ENCODE measurements at regions not wholly inside any gene's neighbourhood (a gene's known extent, or its start where the extent isn't known, plus 50 kb on each side); places are given as distances from the start of the nearest gene placed in this dataset.

GRCh38 chr5:33339413-33339812 lies 101.4 kb upstream of the TARS1 start:
- H3K36me3 ChIP-seq (replicated peaks; ENCODE audit: low read depth, low read length) = no peaks in the 10 kb centered on the region
- H2AFZ ChIP-seq (ENCODE audit: low read depth, low read length) = no peak overlapping the region
- H3K79me2 ChIP-seq (ENCODE audit: low read length) = no peaks in the 10 kb centered on the region
- no peaks in the 10 kb centered on the region for H3K4me1 ChIP-seq (ENCODE audit: low read length)
- TF ChIP-seq, protein P1, sequence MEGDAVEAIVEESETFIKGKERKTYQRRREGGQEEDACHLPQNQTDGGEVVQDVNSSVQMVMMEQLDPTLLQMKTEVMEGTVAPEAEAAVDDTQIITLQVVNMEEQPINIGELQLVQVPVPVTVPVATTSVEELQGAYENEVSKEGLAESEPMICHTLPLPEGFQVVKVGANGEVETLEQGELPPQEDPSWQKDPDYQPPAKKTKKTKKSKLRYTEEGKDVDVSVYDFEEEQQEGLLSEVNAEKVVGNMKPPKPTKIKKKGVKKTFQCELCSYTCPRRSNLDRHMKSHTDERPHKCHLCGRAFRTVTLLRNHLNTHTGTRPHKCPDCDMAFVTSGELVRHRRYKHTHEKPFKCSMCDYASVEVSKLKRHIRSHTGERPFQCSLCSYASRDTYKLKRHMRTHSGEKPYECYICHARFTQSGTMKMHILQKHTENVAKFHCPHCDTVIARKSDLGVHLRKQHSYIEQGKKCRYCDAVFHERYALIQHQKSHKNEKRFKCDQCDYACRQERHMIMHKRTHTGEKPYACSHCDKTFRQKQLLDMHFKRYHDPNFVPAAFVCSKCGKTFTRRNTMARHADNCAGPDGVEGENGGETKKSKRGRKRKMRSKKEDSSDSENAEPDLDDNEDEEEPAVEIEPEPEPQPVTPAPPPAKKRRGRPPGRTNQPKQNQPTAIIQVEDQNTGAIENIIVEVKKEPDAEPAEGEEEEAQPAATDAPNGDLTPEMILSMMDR (IDR thresholded peaks at IDR 0.05; ENCODE audit: low read depth, low read length) = no peak
- no peak for TF ChIP-seq EZH2phosphoT487 (IDR thresholded peaks at IDR 0.05; ENCODE audit: low read depth)
- H3K27me3 ChIP-seq (ENCODE audit: low read depth, low read length) = no peaks in the 10 kb centered on the region
- H3K4me3 ChIP-seq (ENCODE audit: low read length) = no peak overlapping the region
- H3K4me2 ChIP-seq (ENCODE audit: low read length) = no peak overlapping the region
- no peak overlapping the region for H3K9ac ChIP-seq (ENCODE audit: low read length)
- H3K9me3 ChIP-seq (ENCODE audit: insufficient read depth, low read length) = no peaks in the 10 kb centered on the region
- H3K27ac ChIP-seq (ENCODE audit: low read length) = no peak overlapping the region
- no peaks in the 10 kb centered on the region for H4K20me1 ChIP-seq (ENCODE audit: insufficient read depth, low read length)

DNA sequence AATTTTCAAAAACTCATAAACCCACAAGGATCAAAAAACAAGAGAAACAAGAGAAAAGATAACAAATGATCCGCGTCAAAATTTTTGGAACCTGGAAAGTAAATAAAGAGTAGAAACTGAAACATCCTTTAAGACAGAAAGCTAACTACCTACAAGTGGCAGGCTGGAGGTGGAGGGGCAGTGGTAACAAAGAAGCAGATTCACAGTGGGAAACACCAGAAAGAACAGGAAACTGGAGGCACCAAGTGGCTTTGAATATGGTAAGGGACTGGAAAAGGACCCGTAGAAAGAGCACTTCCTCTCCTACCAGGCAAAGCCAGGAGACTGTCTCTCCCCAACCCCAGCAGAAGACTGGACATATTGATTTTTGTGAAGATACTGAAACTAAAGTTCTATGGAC lies 100.6 kb upstream of the TARS1 start:
- no peaks in the 10 kb centered on the region for H3K79me2 ChIP-seq (ENCODE audit: low read length)
- H3K9ac ChIP-seq (ENCODE audit: low read length) = no peak overlapping the region
- no peaks in the 10 kb centered on the region for H3K4me1 ChIP-seq (ENCODE audit: low read length)
- H3K4me3 ChIP-seq (ENCODE audit: low read length) = no peak overlapping the region
- H2AFZ ChIP-seq (ENCODE audit: low read depth, low read length) = no peak overlapping the region
- no peaks in the 10 kb centered on the region for H4K20me1 ChIP-seq (ENCODE audit: insufficient read depth, low read length)
- TF ChIP-seq, protein P1 (IDR thresholded peaks at IDR 0.05; ENCODE audit: low read depth, low read length) = no peak
- TF ChIP-seq EZH2phosphoT487 (IDR thresholded peaks at IDR 0.05; ENCODE audit: low read depth) = no peak
- no peaks in the 10 kb centered on the region for H3K36me3 ChIP-seq (replicated peaks; ENCODE audit: low read depth, low read length)
- no peaks in the 10 kb centered on the region for H3K27me3 ChIP-seq (ENCODE audit: low read depth, low read length)
- no peak overlapping the region for H3K4me2 ChIP-seq (ENCODE audit: low read length)
- no peaks in the 10 kb centered on the region for H3K9me3 ChIP-seq (ENCODE audit: insufficient read depth, low read length)
- H3K27ac ChIP-seq (ENCODE audit: low read length) = no peak overlapping the region

- H3K36me3 ChIP-seq (replicated peaks; ENCODE audit: low read depth, low read length) = no peaks in the 10 kb centered on the region
- H3K27ac ChIP-seq (ENCODE audit: low read length) = no peak overlapping the region
- no peaks in the 10 kb centered on the region for H3K79me2 ChIP-seq (ENCODE audit: low read length)
- no peaks in the 10 kb centered on the region for H4K20me1 ChIP-seq (ENCODE audit: insufficient read depth, low read length)
- H2AFZ ChIP-seq (ENCODE audit: low read depth, low read length) = no peak overlapping the region
- H3K27me3 ChIP-seq (ENCODE audit: low read depth, low read length) = no peaks in the 10 kb centered on the region
- peaks cover under 1% of the 10 kb centered on the region; the same call in 1 of the 2 replicates for H3K4me1 ChIP-seq (ENCODE audit: low read length)
- TF ChIP-seq, protein P1 (IDR thresholded peaks at IDR 0.05; ENCODE audit: low read depth, low read length) = no peak
- H3K4me3 ChIP-seq (ENCODE audit: low read length) = no peak overlapping the region
- H3K9ac ChIP-seq (ENCODE audit: low read length) = no peak overlapping the region
- H3K4me2 ChIP-seq (ENCODE audit: low read length) = no peak overlapping the region
- H3K9me3 ChIP-seq (ENCODE audit: insufficient read depth, low read length) = no peaks in the 10 kb centered on the region
These were observed 99.4 kb upstream of the TARS1 start for GRCh38 chr5:33341351-33341750.

GRCh38 chr5:33343676-33344327 lies 97.0 kb upstream of the TARS1 start:
- Histone ChIP-seq H3K9ac (ENCODE audit: low read length) (no peak overlapping the region), H3K79me2 (ENCODE audit: low read length) (no peaks in the 10 kb centered on the region), H3K4me3 (ENCODE audit: low read length) (no peak overlapping the region), H3K27ac (ENCODE audit: low read length) (no peak overlapping the region), H3K36me3 (replicated peaks; ENCODE audit: low read depth, low read length) (no peaks in the 10 kb centered on the region), H3K4me2 (ENCODE audit: low read length) (no peak overlapping the region), H4K20me1 (ENCODE audit: insufficient read depth, low read length) (no peaks in the 10 kb centered on the region), H3K4me1 (ENCODE audit: low read length) (peaks cover 7% of the 10 kb centered on the region; the same call in 1 of the 2 replicates), H3K9me3 (ENCODE audit: insufficient read depth, low read length) (no peaks in the 10 kb centered on the region), H2AFZ (ENCODE audit: low read depth, low read length) (no peak overlapping the region), H3K27me3 (ENCODE audit: low read depth, low read length) (no peaks in the 10 kb centered on the region)
- no peak for TF ChIP-seq EZH2phosphoT487 (IDR thresholded peaks at IDR 0.05; ENCODE audit: low read depth)
- TF ChIP-seq, protein P1 (IDR thresholded peaks at IDR 0.05; ENCODE audit: low read depth, low read length) = no peak
